ENCODE measurements at regions not wholly inside any gene's neighbourhood (a gene's known extent, or its start where the extent isn't known, plus 50 kb on each side); places are given as distances from the start of the nearest gene placed in this dataset.
"Not testable (repeated sequence)": the region's sequence is repeated elsewhere in the genome, so short reads cannot be mapped to it uniquely, and the experiment has no call there.

DNA sequence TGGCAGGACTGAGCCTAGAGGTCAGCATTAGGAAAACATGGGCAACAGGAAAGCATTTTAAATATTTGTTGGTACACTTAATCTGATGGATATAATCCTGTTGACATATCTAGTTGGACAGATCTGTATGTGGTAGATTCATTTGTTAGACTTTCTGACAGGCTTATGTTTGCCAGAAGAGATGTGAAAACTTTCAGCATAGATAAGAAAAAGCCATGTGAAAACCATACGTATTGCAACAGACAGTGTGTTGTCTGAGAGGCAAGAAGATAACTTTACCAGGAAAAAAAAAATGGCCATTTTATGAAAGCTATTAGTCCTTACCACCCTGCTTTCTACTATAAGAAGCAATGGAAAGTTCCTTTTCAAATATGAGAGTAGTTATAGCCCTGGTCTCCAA is 1902.2 kb upstream of the C9orf72 start:
- DNase-seq, result no peak

DNA sequence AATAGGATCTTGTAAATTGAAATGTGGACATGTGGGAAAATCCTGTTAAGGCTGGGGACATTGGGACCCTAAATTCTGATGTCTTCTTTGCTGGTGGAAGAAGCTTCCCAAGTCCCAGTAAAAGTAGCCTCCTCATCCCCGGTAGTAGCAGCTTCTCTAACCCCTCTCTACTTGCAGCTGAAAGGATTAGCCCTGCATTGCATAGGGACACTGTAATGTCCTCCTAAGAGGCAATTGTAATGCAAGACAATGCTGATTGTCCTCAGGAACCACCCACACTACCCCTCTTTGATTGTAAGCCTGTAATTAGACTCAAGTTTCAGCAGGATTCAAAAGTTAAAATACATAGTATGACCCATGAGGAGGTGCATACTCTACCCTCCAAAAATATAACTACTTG is 1938.4 kb upstream of the C9orf72 start:
- DNase-seq, result no peak

DNA sequence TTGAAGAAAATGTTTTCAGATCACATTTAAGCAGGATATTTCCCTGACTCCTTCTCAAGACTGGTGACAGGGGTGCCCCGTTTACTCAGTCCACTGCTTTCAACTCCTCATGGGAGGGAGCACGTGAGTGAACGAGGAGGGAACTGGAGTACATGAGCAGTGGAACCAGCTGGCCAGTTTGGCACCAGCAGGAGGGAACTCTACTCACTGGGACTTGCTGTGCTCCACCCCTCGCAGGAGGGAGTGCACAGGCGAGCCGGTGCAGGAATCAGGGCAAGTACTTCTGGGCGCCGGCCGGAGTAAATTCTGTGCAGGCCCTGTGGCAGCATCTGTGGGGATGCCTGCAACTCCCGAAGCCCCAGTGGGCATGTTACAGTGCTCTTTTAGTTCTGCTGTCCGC is 1941.1 kb upstream of the C9orf72 start:
- no peak for DNase-seq

DNA sequence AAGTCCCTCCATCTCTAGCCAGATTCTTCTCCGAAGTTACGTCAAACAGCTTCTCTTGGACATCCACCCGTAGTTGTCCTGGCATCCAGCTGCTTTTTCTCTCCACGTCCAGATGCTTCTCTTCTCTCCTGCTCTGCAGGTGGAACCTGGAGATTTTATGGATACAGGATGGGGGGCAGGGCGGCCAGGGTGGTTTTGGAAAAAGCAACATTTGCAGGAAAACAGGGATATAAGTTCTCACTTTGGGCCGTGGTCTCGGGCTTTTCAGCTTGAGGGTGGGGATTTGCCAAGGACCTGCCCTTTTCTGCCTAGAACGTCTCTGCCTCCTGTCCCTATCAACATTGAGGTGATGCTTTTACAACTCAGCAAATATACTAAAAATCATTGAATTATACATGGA is 1941.6 kb upstream of the C9orf72 start:
- DNase-seq, result no peak

DNA sequence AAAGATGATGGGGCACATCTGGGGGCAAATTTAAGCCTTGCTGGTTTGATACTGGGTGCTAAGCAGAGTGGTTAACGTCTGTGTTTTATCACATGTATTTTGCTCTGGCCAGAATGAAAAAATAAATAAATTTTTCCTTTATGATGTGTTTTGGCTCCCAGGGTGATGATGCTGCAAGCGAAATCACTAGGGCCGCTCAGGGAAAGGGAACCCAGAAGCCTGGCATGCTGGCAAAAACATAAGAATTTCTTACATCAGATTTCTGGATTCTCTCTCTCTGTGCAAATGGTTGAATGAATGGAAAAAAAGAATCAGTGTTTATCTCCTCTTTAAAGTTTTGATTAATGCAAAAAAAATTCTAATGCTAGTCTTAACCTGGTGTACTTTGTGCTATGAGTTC is 1975.2 kb upstream of the C9orf72 start:
- no peak for DNase-seq

DNA sequence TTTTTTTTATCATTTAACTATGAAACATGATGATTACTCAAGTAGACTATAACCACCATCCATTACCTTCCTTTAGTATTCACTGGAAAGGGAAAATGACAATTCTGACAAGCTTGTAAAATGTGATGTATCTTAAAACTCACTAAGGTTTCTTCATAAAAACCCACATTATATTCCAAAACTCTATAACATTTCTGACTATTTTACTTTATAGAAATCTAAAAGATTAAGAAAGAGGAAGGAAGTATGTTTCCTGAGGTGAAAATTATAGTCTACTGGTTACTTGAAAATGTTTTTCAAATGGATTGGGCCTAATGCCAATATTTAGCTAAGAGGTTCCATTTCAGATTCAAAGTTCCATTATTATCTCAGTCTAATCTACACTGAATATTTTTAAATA is 1982.2 kb upstream of the C9orf72 start:
- DNase-seq, result no peak

DNA sequence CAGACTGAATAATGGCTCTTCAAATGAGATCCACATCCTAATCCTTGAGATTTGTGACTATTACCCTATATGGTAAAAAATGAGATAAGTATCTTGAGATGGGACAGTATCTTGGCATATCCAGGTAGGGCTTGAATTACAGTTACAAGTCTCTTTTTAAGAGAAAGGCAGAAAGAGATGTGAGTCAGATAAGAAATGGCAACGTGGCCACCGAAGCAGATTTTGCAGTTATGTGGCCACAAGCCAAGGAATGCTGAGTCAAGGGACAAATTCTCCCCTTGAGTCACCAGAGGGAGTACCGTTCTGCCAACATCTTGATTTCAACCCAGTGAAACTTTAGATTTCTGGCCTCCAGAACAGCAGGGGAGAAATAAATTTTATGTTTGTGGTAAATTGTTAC is 1983.0 kb upstream of the C9orf72 start:
- DNase-seq, result no peak

DNA sequence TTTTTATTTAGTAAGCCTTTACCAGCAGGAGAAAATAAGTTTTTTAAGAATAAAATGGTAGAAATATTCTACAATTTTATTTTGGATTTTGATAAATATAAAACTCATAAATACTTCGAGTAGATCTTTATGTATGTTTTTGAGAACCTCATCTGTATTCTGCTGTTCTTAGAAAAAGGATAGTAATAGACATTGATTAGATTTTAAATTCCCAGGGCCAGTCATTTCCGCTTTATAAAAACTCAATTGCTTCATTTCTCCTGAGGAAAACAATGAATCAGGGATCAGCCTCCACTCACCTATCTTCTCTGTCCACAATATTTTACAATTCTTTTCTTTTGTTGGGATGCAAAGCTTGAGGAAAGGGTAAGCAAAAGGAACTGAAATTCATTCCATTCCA is 1983.5 kb upstream of the C9orf72 start:
- DNase-seq, result no peak

DNA sequence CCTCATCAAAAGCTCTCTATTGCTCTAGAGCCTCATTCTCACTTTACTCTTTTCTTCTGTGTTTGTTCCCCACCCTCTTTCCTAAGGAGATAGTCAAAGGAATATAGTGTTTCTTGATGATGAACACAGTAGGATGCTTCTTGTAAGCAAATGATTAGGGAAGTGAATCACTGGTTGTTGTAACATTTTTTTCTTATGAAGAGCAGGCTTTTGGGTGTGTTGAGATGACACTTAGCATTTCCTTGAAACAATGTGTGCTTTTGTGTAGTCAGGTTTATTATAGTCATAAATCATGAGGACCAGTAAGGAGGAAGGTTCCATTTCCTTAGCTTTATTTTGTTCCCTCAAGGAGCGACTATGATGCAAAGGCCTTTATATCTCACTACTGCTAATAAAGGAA is 1991.3 kb upstream of the C9orf72 start:
- DNase-seq, result no peak

DNA sequence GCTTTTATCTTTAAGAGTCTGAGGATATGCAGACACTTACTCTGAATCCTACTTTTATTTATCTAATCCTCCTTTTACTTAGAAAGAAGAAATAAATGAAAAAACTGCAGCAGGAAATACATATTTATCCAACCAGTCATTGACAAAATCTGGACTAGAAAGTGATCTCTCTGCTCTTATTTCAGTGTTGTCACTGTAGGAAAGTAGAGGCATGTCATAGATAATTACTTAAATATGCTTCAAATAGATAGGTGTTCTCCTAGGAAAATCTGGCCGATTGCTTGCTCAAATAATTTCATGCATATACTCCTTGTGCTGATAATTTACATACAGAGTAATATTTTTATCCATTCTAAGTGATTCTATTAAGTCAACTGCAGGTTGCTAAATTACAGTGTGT is 2001.9 kb upstream of the C9orf72 start:
- no peak for DNase-seq

DNA sequence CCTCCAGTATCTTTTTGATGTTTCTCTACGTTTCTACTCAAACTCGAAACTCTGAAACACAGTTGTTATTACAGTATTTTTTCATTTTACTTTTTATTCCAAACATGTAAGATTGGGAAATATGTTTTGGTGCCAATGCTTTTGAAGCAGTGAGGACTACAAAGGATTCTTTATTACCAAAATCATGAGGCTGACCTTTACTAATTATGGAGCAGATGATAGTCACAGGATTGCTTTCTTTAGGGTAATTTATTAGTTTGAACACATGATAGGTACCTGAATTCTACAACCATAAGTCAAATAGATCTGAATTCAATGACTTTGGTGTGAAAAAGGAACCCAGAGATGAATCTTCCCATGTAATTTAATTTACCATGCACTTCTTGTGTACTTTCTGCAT is 2015.1 kb upstream of the C9orf72 start:
- DNase-seq, result no peak

DNA sequence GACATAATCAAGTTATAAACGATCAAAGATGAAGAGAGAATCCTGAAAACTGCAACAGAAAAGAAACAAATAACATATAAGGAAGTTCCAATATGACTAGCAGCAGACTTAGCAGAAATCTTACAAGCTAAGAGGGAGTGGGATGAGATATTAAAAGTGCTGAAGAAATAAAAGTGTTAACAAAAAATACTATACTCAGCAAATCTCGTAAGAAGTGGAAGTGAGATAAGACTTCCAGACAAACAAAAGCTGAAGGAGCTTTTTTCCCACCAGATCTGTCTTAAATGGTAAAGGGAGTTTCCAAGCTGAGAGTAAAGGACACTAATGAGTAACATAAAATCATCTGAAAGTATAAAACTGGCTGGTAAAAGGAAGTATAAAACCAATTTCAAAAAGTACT is 2036.0 kb upstream of the C9orf72 start:
- DNase-seq, result no peak

DNA sequence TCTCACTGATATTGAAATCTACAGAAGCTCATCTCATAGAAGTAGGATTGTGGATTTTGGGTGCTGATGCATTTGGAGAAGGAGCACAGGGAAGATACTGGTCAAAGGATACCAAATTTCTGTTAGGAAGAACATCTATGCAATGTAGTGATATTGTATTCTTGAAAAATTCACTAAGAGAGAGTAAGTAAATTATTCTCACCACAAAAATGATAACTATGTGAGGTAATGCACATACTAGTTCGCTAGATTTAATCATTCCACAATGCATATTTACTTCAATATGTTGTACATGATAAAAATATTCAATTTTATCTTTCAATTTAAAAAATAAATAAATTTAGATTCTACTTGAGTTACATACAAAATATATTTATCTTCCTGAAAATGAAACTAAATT is 2040.5 kb upstream of the C9orf72 start:
- DNase-seq, result no peak

DNA sequence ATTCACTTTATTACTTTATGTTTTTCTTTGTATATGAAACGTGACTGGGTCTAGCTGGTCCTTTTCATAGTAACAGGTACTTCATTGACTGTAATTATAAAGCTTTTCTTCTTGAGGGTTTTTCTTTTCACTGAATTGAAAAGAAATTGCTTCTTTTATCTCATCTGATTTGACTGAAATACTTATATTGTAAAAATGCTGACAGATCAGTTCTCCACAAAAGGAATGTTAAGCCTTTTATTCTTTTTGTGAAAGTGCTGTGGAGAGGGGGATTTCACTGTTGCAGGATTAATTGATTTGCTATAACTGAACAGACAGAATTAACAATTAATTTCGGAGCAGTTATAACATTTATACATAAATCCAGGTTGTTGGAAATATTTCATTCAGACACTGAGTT is 2043.6 kb upstream of the C9orf72 start:
- DNase-seq, result no peak

DNA sequence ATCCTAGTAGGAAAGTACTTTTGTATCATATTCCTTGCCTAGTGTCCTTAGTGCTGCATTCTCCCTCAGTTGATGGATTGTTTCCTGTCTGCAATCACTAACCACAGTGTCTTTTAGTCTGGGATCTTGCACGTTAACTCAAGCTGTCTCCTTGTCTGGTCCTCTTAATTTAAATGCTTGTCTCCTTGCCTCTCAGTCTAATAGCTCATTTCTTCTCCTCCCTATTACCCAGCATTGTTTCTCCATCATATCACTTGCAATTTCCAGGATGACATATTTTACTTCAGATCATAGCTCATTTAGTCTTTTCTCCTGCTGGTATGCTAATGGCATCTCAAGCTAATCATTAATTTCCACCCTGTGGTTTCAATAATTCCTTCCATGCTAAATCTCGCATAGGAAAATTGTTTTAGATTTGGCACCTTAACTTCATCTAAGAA is 2052.0 kb upstream of the C9orf72 start:
- DNase-seq, result no peak

DNA sequence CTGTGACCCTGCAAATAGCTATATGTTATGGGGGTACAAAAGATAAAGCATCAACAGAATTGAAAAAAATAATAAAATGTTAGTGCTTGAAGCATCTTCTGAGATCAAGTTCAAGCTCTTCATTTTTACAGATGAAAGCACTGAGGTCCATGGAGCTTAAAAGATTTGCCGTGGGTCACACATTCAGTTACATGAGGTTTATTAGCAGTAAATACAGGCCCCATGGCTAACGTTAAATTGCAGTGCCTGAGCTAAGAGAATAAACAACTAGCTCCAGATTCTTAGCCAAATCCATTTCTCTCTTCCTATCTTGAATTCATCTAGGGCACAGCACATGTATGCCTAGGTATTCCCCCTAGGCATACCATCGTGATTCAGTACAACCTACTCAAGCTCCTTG is 2052.7 kb upstream of the C9orf72 start:
- DNase-seq, result no peak

DNA sequence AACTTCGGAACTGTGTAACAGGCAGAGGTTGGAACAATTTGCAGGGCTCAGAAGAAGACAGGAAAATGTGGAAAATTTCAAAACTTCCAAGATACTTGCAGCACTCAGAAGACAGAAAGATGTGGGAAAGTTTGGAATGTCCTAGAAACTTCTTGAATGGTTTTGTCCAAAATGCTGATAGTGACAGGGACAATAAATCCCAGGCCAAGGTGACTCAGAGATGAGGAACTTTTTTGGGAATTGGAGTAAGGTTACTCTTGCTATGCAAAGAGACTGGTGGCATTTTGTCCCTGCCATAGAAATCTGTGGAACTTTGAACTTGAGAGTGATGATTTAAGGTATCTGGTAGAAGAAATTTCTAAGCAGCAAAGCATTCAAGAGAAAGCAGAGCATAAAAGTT is 2055.6 kb upstream of the C9orf72 start:
- DNase-seq, result not testable (repeated sequence)

DNA sequence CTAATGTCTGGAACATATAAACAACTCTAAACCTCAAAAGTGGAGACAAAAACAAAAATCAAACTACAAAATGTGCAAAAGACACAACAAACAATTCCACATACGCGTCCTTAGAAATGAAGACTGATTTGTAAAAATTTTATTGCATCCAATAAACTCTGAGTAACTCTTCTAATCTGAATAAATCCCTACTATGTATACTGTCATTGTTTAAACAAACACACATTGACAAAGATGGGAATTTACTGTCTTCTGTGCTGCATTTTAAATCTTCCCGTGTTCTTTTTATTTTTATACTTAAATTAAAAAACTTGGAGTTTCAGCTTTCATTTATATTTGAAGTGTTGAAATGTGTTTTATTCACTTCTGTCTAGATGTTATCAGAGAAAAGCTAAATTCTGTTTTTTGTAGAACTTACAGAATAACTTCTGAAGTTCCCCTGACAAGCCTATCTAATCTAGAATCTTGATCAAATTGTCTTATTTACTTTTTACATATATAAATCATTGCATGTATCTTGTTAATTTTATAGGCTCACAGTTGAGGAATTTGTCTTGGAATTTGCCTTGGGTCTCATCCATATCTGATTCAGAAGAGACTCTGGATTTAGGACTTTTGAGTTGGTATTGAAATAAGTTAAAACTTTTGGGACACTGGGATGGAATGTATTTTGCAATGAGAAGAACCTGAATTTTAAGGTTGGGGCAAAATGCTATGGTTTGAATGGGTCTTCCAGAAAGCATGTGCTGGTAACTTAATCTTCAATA is 2064.4 kb upstream of the C9orf72 start:
- DNase-seq, result no peak

DNA sequence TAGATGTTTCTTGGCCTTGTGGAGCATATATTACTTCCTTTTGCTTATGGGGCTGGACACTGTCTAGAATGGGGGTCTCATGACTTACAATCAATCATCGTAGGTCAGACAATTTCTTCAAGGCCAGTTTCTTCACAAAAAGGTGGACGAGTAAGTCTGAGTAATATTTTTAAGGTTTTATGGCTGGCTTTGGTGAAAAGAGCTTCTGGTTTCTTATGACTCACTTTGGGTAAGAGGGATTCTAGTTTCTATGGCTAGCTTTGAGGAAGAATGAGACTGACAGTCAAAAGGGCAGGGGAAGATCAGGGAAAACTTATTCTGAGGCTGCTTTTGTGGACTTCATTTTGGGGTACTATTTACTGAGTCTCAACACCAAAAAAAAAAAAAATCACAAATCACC is 2067.2 kb upstream of the C9orf72 start:
- DNase-seq, result no peak

DNA sequence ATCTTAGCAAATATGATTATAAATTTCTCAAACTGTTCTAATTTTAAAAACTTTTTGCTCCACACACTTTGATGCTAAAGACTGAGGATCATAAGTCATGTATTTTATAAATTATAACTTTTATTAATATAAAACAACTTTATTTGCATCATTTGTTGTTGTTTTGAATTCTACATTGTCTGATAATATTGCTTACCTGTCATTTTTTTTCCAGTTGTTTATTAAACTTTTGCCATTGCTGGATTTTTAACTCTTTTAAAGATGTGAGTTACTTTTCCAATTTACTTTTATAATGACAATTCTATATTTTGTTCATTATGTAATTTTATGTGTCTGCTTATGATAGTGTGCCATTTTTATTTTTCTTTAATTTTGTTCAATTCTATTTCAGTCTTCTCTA is 2071.2 kb upstream of the C9orf72 start:
- no peak for DNase-seq

DNA sequence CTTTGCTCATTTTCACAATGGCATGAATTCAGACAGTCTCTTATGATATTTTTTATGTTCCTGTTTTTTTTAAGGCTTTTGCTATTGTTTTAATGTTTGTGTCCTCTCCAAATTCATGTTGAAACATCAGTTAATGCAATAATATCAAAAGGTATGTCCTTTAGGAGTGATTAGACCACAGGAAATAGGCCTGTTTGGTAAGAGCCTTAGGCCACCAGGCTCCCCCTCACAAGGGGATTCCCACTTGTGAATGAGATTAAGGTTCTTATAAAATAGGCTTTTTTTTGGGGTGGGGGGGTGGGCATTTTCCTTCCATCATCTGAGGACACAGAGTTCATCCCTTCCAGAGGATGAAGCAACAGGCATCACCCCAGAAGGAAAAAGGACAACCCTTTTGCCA is 2074.2 kb upstream of the C9orf72 start:
- DNase-seq, result no peak

DNA sequence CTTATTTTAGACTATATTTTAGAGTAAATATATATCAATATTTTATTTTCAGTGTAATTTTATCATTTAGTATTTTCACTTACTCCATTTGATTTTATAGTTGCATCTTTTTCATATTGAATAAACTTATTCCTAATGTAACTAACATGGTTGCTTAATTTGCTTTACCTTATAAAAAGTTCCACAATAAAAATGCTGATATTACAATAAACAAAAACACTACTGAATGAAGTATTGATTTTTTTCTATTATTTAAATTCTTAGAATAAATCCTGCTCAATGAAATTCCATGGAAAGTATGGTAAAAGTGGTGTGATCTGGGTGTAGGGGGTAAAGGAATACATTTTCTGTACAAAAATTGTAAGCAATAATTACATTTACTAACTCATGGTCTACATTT is 2074.9 kb upstream of the C9orf72 start:
- no peak for DNase-seq

DNA sequence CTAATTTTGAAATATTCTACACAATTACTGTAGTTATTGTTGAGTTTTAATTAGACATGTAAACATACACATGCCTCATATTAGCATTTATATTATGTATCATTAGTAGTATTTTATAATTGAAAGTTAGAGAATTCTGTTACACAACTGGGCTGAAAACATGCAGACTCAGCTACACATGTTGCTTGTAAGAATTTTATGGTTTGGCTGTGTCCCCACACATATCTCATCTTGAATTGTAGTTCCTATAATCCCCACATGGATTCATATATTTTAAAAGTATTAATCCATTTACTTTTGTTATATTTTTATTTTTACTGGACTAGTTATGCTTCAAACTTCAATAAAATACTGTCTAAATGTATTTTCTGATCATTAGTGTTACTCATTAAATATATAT is 2075.3 kb upstream of the C9orf72 start:
- no peak for DNase-seq

DNA sequence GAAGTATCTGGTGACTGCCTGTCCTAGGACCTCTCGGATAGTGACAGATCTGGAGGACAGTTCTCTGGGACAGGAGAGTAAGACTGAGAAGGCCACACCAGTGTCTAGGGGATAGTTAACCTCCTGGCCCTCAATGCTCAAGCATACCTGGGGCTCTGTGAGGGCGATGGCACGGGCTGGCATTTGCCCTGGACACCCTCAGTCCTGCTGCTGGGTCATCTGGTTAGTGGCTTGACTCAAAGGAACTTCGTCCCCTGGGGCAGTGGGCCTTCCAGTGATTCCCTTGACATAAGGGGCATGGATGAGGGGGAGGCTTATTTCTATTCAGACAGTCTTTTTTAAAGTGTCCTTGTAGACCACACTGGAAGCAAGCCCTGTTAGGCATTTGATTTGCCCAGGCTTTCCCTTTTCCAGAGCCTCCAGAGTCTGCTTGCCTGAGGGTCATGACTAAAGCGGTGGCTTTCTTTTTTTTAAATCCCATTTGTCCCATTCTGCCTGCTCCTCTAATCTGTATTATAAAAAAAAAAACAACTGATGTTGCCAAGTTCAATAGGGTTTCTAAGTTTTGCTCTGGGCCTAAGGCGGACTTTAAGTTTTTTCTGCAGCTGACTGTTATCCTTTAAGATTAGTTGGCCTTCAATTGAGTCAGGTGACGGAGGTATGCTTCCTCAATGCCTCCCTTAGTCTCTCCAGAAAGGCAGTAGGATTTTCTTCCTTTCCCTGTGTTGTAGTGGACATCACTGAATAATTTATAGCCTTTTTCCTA is 2083.5 kb upstream of the C9orf72 start:
- DNase-seq, result no peak

DNA sequence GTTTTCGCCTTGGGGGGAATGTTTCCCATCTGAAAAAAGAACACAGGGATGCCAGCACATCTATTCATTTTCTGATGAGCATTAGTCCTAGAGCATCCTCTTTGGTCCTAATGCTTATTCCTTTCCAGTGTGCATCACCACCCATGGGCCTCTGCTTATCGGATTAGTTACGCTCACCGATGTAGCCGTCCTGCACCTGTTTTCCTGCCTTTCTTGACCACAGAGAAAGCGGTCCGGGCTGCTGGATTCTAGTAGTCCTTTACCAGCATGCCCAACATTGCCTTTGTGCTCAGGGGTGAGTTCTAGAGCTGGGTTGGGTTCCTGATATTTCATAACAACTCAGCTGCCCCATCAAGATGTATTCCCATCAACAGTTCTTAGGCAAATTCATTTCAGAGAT is 2084.5 kb upstream of the C9orf72 start:
- no peak for DNase-seq
